NCI-H69 (cell line): ENCODE measurements at regions not wholly inside any gene's neighbourhood (a gene's known extent, or its start where the extent isn't known, plus 50 kb on each side); places are given as distances from the start of the nearest gene placed in this dataset.
"Not testable (repeated sequence)": the region's sequence is repeated elsewhere in the genome, so short reads cannot be mapped to it uniquely, and the experiment has no call there.

ENCODE experiments used
- DNase-seq: peaks from one replicate; lab custom pipeline; 2025; lab: John Stamatoyannopoulos, UW

GRCh38 chr14:97029800-97030199 lies 232.6 kb downstream of the VRK1 start:
- no peak for DNase-seq

GRCh38 chr14:97031530-97031929 lies 234.3 kb downstream of the VRK1 start:
- DNase-seq = no peak

GRCh38 chr14:97033556-97034081 lies 236.4 kb downstream of the VRK1 start:
- no peak for DNase-seq

GRCh38 chr14:97036086-97036852 lies 239.1 kb downstream of the VRK1 start:
- DNase-seq = no peak

- DNase-seq = no peak
Observed at GRCh38 chr14:97039717-97040363, 242.7 kb downstream of the VRK1 start.

GRCh38 chr14:97046967-97047366 lies 249.8 kb downstream of the VRK1 start:
- DNase-seq = no peak

- no peak for DNase-seq
Observed at GRCh38 chr14:97052001-97052400, 254.8 kb downstream of the VRK1 start.

- no peak for DNase-seq
Observed at GRCh38 chr14:97053941-97054340, 256.8 kb downstream of the VRK1 start.

- DNase-seq = no peak
Observed at GRCh38 chr14:97055355-97055754, 258.2 kb downstream of the VRK1 start.

- no peak for DNase-seq
Observed at GRCh38 chr14:97056086-97056485, 258.9 kb downstream of the VRK1 start.

GRCh38 chr14:97057238-97058073 lies 260.3 kb downstream of the VRK1 start:
- no peak for DNase-seq

- no peak for DNase-seq
Observed at GRCh38 chr14:97058074-97058467, 260.9 kb downstream of the VRK1 start.

- no peak for DNase-seq
Observed at GRCh38 chr14:97058589-97058988, 261.4 kb downstream of the VRK1 start.

GRCh38 chr14:97061198-97061597 lies 264.0 kb downstream of the VRK1 start:
- no peak for DNase-seq

GRCh38 chr14:97061714-97062113 lies 264.5 kb downstream of the VRK1 start:
- no peak for DNase-seq

GRCh38 chr14:97065305-97066067 lies 268.3 kb downstream of the VRK1 start:
- no peak for DNase-seq

- no peak for DNase-seq
Observed at GRCh38 chr14:97066068-97066899, 269.1 kb downstream of the VRK1 start.

- not testable (repeated sequence) for DNase-seq
Observed at GRCh38 chr14:97068293-97068692, 271.1 kb downstream of the VRK1 start.

GRCh38 chr14:97070259-97070658 lies 273.1 kb downstream of the VRK1 start:
- no peak for DNase-seq

- DNase-seq = no peak
Observed at GRCh38 chr14:97071177-97071576, 274.0 kb downstream of the VRK1 start.

GRCh38 chr14:97073622-97074021 lies 276.4 kb downstream of the VRK1 start:
- no peak for DNase-seq
